ENCODE measurements at regions not wholly inside any gene's neighbourhood (a gene's known extent, or its start where the extent isn't known, plus 50 kb on each side); places are given as distances from the start of the nearest gene placed in this dataset.

DNA sequence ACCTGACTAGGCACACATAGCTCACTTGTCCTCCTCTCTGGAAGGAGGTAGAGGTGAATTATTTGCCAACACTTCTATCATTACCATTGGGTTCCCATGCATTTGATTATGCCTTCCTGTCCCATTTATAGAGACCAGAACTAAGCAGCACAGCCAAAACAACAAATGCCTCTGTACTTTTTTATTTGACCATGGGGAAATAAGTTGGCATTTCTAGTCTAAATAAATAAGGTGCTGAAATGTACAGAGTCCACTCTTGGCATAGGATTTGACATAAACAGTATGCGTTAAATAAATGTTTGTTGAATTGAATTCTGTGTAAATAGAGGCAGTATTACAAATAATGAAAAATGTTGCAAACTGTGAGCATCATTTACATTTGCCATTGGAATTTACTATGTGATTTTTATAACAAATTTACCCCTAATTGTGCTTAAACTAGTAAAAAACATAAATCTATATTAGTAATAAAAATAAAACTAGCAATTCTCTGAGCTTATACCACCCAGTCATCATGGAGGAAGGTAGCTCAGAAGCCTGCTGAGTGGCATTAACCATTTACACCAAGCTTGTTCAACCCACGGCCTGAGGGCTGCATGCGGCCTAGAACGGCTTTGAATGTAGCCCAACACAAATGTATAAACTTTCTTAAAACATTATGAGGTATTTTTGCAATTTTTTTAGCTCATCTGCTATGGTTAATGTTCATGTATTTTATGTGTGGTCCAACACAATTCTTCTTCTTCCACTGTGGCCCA is 367.8 kb downstream of the FIGN start:
- DNase-seq: no peak

DNA sequence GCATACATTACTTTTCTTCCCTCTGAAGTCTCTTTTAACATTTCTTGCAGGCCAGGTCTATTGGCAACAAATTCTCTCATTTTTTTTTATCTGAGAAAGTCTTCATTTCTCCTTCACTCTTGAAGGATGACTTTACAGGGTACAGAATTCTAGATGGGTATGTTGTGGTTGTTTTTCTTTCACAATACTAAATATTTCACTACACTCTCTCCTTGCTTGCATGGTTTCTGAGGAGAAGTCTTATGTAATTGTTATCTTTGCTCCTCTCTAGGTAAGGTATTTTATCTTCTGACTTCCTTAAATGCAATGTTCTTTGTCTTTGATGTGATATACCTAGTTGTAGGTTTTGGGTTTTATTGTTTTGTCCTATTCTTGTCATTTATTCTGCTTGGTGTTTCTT is 371.1 kb downstream of the FIGN start:
- DNase-seq: no peak

DNA sequence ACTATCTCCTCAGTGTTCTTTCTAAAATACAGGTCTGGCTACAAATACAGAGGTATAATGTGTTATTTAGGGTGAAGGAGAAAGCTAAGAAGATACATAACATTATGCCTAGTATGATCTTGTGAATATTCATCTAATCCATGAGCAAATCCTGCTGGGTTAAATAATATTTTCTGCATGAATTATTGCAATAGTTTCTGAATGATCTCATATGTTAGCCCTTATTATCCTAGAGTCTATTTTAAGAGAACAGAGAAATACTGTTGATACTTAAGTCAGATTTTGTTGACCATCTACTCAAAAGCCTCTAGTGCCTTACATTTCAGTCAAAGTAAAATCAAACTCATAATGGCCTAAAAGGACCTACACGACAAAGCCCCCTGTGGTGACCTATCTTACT is 382.3 kb downstream of the FIGN start:
- DNase-seq: no peak

DNA sequence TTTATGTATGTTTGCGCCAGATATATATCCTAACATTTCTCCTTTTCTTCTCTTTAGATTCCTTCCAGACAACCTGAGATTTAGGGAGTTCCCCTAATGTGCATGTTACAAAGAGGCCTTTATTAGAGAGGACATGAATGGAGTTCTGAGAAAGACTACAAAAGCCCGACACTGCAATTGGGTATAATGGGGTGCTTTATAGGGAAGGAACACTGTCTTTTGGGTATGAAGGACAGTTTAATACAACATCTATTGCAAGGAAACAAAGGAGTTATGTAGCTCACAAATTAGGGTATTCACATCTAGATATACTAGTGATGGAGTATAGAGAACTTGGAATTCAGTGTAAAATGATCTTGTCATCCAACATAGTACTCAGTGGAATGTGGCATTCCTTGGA is 383.8 kb downstream of the FIGN start:
- DNase-seq: no peak

DNA sequence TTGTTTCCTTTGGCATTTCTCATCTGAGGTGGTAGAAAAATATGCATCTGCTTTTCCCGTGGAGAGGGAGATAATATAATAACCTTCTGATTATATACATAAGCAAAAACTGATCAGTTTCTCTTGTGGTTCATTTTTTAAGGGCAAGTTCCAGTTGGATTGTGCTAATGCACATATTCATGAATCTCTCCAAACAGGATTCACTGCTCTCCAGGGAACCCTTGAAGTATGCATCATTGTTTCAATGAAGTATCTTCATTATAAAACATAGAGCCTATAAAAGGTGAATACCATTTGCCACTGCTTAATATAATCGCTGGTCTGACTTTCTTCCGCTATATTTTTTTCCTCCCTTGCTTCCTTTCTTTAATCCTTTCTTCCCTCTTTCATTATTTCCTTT is 384.7 kb downstream of the FIGN start:
- DNase-seq: no peak

DNA sequence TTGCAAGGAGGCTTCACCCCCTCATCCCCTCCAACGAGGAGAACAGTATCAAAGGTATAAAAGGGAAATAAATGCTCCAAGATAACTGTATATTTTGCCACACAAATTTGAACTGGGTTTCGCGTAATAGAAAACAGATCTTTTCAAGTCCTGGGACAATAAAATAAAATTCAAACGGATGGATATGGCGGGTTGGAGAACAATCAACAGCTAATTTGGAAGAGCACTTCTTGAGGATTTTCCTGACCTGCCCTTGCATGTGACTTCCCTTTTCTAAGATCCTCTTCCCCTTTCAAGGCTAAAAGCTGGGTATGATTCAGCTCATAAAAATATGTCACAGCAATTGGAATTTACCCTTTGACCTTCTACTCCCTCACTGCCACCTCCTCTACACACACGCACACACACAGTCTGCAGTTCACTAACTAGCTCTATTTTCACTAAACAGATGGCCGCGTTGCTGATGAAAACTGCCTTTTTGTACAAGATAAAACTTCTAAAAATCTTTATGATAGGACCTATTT is 386.9 kb downstream of the FIGN start:
- DNase-seq: peak in 1 of 2 donors; percentile 4

DNA sequence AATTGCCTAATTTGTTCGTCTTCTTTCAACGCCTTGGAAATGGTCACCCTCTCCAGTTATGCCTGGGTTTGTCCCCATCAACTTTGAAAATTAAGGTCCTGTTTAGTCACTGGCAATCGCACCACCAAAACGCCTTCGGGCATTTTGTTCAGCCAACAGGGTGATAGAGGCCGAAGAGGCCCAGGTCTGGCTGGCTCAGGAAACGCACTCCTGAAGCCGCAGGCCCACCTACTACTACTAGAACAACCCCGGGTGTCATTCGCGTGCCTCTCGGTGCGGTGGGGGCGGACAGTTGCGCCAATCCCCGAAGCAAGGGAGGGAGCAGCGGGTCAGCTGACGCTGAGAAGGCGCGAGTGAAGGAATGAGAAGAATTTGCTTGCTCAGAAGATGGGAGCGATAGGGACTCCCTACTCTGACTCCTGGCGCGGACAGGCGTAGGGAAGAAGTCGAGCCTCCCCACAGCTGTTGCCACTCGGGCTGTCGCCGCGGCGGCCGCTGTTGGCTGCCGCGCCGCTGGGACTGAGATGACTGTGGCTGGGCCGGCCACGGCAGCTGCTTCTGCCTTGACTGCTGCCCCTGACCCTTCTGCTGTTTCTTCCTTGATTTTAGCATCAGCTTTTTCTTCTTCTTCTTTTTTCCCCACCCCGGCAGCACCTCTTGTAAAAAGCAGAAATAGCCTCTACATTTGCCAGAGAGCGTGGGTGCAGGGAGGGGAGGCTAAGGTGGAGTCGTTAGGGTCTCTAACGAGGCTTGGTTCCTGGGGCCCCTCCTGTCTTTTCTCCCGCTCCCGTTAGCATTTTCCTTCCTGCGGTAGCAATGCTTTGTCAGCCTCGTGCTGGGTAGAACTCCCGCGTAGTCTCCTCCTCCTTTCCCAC is 387.6 kb downstream of the FIGN start:
- no peak for DNase-seq

DNA sequence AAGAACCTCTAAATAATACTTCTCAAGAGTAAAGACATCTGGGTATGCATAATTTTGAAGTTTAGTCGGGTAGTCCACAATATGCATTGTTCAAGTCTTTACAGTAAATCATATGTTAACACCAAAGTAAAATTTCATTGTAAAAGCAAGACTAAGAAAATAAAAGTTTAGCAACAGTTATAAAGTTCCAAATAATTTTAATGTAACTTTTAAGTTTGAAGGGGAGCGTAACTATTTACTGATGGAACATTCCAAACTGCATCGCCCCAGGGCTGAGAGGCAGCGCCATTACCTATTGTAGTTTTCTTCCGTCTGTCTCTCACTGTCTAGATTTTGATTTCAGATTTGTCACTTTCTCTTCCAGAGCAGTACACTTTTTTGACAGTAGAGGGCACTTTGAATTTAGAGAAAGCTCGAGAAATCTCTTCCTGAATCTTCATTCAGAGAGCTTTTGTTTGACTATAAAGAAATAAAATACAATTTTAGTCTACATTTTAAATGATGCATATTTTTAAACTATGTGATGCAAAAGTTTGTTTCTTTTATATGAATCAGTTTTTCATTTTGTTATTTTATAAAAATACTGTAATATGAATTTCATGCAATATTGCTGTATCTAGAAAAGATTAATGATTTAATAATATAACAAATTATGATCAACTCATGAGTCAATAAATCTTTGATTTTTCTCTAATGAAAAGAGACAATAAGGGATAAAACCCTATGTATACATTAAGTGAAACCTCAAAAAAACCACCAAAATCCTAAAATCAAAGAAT is 389.8 kb downstream of the FIGN start:
- peak in 1 of 2 donors; percentile 21 for DNase-seq

DNA sequence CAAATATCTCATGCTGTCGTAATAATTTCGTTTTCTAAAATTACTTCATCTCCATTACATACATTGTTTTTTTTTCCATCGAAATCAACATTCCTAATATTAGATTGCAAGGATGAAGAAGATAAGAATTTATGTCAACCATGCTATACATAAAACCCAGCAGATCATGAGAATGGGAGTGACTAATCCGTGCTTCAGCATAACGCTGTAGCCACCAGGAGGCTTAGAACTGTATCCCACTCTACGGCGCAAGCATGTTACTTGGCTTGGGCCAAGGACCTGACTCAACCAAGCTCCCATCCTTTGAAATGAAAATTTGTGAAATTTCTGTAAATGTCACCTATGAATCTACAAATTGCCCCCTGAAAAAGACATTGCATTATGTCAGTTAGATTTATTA is 392.5 kb downstream of the FIGN start:
- DNase-seq: no peak

DNA sequence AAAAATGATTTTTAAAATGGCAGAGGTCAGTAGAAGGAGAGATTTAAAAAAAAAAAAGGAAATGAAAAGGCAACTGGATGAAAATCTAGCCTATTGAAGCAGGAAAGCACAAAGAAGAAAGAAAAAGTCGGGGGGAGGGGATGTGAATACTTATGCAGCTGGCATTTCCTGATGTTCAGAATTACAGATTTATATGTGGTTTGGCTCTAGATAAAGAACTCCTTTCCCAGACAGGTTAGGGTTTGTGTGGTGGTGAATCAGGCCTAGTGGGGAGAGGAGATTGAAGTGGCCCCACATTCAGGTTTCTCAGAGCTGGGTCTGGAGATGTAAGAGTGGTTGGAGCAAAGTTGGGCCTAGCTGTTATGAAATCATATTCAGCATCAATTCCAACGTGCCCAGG is 394.4 kb downstream of the FIGN start:
- DNase-seq: no peak

DNA sequence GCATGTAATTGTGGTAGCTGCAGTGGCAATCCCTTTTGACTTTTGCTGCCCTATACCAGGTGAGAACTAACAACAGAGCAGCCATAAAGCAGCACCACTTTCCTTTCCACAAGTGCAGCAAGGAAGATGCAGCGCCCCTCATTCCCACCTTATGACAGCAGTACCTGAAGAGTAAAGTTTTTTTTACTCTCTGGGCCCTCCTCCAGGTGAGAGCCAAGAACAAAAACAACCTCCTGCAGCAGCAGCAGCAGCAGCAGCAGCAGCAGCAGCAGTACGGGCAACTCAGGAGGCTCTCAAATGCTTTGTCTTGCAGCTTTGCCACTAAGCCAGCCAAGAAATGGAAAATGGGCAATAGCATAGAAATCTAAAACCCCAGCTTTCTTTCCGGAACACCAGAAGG is 397.5 kb downstream of the FIGN start:
- DNase-seq: no peak

DNA sequence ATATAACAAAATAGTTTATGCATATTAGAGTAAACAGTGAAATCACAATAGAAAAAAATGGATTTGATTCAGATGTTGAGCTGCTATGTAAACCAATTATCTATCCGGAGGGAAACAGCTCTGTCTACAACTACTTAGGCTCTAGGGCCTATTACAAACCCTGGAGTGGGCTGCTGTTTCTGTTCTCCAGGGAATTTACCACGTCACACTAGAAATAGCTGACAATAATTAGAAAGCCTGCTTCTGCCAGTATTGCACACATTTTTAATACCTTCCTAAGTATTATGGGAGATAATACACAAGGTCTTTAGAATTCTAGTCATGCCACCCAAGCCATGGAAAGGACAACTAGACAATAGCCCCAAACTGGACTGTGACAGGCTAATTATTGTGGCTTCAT is 411.1 kb downstream of the FIGN start:
- no peak for DNase-seq

DNA sequence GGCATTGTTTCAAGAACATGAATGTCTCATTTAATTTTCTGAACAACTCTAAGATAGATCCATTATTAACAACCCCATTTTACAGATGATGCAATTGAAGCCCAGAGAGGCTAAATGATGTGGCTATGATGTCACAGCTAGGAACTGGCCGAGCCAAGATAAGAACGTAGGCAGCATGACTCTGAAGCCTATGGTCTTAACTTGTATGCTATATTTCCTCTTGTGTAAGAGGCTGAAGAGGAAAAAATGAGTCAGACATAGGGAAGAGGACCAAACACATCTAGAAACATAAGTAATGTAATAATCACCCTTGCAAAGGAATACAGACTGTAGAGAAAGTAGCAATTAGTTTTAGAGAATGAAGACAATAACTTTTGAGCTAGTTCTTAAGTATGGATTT is 416.8 kb downstream of the FIGN start:
- no peak for DNase-seq

DNA sequence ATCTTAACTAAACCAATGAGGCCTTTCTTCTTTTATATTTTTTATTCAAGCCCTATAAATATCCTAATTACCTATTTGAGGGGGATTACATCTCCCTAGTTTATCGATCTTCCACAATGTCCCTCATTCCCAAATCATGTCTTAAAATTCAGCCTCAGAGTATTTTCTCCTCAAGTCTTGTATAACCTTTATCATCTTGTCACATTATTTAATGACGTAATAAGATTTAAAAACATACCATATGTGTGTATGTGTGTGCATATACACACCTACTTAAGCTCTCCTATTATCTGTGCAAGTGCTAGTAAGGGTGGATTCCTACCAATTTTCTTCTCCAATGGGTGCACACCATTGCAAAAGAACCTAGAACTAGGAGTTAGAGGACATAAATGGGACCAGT is 421.1 kb downstream of the FIGN start:
- DNase-seq: no peak

DNA sequence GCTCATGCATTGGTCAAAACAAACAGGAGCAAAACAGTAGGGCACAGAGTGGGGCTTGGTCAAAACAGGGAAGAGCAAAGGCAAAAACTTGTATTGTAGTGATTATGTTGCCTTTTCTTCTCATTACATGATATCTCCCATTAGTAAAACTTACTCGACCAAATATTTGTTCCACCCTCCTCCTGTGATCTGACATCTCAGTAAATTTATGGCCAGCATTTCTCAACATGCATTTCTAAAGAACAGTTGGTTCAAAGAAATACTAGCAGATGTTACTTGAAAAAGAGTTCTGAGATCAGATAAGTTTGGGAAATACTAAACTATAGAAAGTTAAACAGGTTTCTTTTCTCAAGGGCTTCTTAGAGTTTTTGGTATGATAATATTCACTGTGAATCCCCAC is 423.1 kb downstream of the FIGN start:
- no peak for DNase-seq

DNA sequence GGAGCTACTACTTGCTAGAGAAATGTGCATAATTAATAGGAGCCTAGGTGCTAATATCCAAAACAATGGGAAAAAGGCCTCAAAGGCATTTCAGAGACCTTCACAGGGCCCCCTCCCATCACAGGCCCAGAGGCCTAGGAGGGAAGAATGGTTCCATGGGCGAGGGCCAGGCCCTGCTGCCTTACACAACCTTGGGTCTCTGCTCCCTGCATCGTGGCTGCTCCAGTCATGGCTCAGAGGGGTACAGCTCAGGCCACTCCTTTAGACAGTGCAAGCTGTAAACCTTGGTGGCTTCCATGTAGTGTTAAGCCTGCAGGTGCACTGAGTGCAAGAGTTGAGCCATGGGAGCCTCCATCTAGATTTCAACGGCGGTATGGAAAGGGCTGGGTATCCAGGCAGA is 429.2 kb downstream of the FIGN start:
- no peak for DNase-seq

DNA sequence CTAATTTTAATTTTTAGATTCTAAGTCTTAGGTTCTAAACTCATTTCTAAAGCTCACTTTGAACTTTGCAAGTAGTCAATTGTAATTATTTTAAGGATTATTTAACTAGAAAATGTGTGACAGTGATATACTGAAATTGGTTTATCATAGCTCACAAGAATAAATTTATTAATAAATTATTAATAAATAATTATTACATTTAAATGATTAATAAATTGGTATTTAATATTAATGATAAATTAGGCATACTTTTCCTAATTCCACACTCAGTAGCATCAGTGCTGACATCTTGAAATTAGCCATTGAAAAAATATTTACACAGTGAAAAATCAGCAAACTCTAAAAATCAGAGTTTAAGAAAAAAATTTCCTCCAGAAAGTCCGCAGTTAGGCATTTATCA is 433.7 kb downstream of the FIGN start:
- no peak for DNase-seq

DNA sequence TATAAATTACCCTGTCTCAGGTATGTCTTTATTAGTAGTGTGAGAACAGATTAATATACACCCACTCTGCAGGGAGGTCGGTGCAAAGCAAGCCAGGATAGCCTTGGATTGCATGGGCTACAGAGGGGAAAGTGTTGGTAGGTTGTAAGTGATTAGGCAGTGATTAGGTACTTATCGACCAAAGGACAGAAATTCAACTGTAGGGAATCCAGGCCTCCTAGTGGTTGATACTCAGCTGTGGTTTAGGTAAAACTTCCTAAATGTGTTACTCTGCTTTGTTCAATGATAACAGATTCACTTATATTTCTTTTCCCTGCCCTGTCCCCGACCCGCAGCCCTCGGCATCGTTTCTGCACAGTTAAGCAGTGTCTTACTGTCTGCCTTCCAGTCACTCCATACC is 444.0 kb downstream of the FIGN start:
- no peak for DNase-seq

DNA sequence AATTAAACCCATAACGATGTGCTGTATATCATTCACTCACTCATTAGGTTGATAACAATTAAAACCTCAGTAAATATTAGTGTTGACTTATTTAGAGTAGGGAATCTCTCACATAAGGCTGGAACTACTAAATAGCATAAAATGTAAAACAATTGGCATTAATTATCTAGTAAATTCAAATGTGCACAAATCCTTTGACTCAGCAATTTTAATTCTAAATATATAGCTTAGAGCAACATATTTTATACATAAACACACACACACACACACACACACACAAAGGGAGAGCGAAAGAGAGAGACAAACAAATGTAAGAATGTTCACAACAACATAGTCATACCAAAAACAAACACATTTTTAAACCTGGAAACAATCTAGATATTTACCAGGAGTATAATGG is 443.1 kb upstream of the KCNH7 start:
- no peak for DNase-seq

DNA sequence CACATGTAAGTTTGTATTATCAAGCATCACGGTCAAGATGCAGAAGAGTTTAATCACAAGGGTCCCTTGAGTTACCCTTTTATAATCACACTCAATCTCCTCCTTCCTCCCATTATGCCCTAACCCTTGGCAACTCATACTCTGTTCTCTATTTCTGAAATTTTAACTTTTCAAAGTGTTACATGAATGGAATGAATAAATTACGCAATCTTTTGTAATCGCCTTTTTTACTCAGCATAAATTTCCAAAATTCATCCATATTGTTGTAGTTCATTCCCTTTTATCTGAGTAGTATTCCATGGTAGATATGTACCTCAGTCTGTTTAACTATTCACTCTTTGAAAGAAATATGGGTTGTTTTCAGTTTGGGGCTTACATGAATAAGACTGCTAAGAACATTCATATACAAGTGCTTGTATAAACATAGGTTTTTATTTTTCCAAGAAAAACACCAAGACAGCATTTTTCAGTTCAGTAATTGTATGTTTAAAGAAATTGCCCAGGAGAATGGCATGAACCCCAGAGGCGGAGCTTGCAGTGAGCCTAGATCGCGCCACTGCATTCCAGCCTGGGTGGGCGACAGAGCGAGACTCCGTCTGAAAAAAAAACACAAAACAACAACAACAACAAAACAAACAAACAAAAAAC is 430.9 kb upstream of the KCNH7 start:
- no peak for DNase-seq

DNA sequence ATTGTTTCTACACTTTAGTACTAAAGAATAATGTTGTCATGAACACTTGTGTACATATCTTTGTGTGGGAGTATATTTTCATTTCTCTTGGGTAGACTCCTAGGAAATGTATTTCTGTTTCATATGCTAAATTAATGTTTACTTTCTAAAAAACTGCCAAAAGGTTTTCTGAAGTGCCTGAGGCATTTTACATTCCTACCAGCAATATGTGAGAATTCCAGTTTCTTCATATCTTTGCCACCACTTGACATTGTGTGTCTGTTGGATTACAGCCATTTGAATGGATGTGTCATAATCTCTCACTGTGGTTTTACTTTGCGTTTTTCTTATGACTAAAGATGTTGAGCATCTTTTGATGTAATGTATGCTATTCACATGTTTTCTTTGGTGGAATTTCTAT is 428.2 kb upstream of the KCNH7 start:
- no peak for DNase-seq

DNA sequence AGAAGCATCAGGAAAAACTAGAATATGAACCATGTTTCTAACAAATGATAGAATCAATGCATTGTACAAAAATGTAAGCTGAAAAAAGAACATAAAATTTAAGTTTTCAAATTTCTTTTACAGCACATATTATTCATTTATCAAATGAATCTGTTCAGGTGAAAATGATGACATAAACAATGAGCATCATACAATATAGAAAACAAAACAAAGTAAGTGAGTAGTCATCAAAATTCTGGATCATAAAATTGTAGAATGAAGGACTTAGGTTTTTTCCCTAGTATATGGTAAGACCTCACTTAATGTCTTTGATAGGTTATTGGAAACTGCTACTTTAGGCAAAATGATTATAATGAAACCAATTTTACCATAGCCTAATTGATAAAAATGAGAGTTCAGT is 427.0 kb upstream of the KCNH7 start:
- DNase-seq: no peak

DNA sequence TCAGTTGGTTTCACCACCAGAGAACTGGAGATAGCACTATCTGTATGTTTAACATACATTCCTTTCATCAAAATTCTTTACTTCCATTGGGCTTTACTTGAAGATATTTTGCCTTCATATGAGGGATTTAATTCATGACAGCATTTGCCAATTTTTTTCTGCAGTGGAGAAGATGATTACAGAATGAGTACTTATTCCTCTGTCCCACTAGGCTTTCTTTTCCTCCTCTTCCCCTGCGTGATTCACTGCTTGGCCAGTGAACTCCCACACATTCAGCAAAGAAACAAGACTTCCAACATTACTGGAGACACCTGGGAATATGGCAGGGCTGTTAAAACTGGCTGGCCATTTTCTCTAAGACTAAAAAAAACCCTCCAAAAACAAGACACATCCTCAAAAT is 425.8 kb upstream of the KCNH7 start:
- no peak for DNase-seq
